Activated CD4-positive, alpha-beta T cell treated with anti-CD3 and anti-CD28 coated beads for 4 hours (primary cell): ENCODE measurements at regions not wholly inside any gene's neighbourhood (a gene's known extent, or its start where the extent isn't known, plus 50 kb on each side); places are given as distances from the start of the nearest gene placed in this dataset.

Experiments used
- DNase-seq, 2 donors: peaks; one replicate each; pipeline ENCODE4 v3.0.0-alpha.2; 2020

DNA sequence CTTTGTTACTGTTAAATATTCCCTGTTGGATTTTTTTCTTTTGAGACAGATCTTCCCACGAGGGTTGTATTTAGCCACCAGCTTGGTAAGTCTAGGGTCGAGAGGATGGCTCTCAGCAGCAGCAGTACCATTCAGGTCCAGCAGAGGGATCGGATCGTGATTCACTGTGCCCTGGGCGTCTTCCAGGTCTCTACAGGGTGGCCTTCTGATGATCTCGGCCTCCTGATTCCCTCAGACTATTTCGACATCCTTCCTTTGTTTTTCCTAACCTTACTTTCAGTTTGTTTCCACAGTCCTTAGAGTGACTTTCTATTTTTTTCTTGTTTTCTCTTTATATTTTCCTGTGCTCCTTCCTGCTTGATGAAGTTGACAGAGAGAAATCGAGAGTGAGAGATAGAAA is 1436.9 kb downstream of the UQCRFS1 start:
- DNase-seq, result no peak

DNA sequence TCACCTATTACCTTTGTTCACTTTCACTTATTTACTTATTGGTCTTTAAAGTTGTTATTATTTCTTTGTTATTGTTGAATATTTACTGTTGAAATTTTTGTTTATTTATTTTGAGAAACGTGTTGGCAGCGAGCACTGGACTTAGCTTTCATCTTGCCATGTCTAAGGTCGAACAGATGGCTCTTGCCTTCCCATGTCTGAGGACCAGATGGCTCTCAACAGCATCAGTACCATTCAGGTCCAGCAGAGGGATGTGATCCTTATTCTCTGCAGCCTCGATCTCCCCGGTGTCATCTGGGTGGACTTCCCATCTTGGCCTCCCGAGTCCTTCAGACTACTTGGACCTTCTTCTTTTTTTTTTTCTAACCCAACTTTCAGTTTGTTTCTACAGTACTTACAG is 1437.6 kb downstream of the UQCRFS1 start:
- DNase-seq, result no peak

DNA sequence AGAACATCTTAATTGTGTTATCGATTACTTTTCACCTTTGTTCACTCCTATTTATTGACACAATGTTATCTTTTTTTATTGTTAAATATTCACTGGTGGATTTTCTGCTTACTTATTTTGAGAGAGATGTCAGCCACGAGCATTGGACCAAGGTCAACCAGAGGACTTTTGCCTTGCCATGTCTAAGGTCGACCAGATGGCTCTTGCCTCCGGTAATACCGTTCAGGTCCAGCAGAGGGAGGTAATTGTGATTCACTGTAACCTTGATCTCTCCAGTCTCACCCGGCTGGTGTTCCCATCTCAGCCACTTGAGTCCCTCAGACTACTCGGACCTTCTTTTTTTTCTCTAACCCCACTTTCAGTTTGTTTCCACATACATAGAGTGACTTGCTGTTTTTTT is 1438.1 kb downstream of the UQCRFS1 start:
- DNase-seq, result no peak

DNA sequence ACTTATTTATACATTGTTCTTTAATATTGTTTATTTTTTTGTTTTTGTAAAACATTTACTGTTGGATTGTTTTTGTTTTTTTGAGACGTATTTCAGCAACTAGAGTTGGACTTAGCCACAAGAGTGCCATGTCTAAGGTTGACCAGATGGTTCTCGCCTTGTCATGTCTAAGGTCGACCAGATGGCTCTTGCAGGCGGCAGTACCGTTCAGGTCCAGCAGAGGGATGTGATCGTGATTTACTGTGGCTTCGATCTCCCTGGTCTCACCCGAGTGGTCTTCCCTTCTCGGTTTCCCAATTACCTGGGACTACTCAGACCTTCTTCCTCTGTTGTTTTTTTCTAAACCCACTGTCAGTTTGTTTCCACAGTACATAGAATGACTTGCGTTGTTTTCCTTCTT is 1438.6 kb downstream of the UQCRFS1 start:
- DNase-seq, result no peak

DNA sequence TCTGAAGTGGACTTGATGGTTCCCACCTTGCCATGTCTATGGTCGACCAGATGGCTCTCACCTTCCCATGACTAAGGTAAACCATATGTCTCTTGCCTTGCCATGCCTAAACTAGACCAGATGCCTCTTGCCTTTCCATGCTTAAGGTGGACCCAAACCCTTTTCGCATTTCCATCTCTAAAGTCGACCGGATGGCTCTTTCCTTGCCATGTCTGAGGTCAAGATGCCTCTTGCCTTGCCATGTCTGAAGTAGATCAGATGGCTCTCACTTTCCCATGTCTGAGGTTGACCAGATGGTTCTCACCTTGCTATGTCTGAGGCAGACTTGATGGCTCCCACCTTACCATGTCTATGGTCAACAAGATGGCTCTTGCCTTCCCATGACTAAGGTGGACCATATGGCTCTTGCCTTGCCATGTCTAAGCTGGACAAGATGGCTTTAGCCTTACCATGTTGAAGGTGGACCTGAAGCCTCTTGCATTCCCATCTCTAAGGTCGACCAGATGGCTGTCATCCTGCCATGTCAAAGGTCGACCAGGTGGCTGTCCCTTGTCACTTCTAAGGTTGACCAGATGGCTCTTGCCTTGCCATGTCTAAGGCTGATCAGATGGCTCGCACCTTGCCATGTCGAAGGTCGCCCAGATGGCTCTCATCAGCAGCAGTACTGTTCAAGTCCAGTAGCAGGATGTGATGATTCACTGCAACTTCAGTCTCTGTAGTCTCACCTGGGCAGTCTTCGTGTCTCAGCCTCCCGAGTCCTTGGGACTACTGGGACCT is 1439.4 kb downstream of the UQCRFS1 start:
- DNase-seq, result no peak

DNA sequence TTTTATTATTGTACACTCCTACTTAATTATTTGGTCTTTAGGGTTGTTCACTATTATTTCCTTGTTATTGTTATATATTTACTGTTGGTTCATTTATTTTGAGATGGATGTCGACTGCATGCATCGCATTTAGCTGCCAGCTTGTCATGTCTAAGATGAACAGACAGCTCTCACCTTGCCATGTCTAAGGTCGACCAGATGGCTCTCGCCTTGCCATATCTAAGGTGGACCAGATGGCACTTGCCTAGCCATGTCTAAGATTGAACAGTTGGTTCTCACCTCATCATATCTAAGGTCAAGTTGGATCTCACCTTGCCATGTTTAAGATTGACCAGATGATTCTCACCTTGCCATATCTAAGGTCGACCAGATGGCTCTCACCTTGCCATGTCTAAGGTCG is 1440.9 kb downstream of the UQCRFS1 start:
- DNase-seq, result no peak

DNA sequence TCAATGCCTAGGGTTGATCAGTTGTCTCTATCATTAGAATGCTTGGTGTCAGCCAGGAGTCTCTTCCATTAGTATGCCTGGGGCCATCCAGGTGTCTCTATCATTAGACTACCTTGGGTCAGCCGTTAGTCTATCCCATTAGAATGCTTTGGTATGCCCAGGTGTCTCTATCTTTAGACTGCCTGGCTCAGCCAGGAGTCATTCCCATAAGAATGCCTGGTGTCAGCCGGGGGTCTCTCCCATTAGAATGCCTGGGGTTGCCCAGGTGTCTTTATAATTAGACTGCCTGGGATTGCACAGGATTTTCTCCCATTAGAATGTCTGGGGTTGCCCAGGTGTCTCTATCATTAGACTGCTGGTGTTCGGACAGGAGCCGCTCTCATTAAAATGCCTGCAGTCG is 1442.9 kb downstream of the UQCRFS1 start:
- DNase-seq, result no peak

DNA sequence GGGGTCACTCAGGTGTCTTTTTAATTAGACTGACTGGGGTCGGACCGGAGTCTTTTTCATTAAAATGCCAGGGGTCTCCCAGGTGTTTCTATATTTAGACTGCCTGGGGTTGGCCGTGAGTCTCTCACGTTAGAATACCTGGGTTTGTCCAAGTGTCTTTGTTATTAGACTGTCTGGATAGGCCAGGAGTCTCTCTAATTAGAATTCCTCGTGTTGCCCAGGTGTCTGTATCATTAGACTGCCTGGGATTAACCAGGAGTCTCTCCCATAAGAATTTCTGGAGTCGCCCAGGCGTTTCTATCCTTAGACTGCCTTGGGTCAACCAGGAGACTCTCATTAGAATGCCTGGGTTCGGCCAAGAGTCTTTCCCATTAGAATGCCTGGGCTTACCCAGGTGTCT is 1445.7 kb downstream of the UQCRFS1 start:
- no peak for DNase-seq

DNA sequence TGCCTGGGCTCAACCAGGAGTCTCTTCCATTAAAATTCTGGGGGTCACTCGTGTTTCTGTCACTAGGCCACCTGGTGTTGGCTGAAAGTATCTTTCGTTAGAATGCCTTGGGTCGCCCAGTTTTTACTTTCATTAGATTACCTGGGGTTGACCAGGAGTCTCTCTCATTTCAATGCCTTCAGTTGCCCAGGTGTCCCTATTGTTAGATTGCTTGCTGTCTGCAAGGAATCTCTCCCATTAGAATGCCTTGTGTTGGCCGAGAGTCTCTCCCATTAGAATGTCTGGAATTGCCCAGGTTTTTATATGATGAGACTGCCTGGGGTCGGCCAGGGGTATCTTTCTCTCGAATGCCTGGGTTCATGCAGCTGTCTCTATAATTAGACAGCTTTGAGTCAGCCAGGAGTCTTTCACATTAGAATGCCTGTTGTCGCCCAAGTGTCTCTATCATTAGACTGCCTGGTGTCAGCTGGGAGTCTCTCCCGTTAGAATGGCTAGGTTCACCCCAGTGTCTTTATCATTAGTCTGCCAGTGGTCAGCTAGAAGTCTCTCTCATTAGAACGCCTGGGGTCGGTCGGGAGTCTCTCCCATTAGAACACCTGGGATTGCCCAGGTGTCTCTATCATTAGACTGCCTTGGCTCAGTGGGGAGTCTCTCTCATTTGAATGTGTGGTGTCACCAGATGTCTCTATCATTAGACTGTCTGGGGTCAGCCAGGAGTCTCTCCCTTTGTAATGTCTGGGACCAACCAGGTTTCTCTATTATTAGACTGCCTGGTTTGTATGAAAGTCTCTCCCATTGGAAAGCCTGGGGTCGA is 1446.8 kb downstream of the UQCRFS1 start:
- no peak for DNase-seq

DNA sequence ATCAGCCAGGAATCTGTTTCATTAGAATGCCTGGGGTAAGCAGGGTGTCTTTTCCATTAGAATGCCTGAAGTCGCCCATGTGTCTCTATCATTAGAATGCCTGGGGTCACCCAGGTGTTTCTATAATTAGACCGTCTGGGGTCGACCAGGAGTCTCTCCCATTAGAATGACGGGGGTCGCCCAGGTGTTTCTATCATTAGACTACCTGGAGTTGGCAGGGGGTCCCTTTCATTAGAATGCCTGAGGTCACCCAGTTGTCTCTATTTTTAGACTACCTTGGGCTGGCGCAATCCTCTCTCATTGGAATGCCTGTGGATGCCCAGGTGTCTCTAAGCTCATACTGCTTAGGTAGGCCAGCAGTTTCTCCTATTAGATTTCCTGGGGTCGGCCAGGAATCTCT is 1447.6 kb downstream of the UQCRFS1 start:
- no peak for DNase-seq

DNA sequence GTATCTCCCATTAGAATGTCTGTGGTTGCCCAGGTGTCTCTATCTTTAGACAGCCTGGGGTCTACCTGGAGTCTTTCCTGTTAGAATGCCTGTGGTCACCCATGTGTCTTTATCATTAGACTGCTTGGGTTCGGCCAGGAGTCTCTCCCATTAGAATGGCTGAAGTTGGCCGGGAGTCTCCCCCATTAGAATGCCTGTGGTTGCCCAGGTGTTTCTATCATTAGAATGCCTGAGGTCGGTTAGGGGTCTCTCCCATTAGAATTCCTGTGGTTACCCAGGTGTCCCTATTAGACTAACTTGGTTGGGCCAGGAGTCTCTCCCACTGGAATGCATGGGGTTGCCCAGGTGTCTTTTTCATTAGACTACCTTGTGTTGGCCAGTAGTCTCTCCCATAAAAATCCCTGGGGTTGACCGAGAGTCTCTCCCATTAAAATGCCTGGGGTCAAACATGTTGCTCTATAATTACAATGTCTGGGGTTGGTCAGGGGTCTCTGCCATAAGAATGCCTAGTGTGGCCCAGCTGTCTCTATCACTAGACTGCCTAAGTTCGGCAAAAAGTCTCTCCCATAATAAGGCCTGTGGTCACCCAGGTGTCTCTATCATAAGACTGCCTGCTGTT is 1448.7 kb downstream of the UQCRFS1 start:
- no peak for DNase-seq

DNA sequence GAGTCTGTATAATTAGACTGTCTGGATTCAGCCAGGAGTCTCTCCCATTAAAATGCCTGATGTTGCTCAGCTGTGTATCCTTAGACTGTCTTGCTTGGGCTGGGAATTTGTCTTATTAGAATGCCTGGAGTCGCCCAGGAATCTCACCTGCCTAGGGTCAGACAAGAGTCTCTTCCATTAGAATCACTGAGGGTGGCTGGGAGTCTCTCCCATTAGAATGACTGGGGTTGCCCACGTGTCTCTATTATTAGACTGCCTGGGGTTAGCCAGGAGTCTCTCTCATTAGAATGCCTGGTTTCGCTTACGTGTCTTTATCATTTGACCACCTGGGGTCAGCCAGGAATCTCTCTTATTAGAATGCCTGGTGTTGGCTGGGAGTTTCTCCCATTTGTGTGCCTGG is 1450.0 kb downstream of the UQCRFS1 start:
- no peak for DNase-seq

DNA sequence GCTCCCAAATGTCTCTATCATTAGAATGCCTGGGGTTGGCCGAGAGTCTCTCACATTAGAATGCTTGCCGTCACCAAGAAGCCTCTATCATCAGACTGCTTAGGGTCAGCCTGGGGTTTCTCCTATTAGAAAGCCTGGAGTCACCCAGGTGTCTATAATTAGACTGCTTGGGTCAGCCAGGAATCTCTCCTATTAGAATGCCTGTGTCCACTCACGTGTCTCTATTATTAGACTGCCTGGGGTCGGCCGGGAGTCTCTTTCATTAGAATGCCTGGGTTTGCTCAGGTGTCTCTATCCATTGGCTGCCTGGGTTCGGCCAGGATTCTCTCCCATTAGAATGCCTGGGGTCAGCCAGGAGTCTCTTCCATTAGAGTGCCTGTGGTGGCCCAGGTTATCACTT is 1453.1 kb downstream of the UQCRFS1 start:
- DNase-seq, result no peak

DNA sequence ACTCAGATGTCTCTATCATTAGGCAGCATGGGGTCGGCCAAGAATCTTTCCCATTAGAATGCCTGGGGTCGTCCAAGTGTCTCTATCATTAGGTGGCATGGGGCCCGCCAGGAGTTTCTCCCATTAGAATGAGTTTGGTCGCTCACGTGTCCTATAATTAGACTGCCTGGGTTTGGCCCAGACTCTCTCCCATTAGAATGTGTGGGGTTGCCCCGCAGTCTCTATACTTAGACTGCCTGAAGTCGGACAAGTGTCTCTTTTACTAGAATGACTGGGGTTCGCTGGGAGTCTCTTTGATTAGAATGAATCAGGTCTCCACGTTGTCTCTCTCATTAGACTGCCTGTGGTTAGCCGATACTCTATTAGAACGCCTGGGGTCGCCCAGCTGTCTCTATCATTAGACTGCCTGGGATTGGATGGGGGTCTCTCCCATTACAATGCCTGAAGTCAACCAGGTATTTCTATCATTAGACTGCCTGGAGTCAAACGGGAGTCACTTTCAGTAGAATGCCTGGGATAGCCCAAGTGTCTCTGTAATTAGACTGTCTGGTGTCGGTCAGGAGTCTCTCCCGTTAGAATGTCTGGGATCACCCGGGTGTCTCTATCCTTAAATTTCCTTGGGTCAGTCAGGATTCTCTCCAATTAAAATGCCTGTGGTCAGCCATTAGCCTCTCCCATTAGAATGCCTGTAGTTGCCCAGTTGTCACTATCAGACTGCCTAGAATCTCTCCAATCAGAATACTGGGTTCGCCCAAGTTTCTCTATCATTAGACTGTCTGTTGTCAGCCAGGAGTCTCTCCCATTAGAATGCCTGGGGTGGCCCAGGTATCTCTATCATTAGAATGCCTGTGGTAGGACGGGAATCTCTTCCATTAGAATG is 1454.1 kb downstream of the UQCRFS1 start:
- DNase-seq, result no peak

DNA sequence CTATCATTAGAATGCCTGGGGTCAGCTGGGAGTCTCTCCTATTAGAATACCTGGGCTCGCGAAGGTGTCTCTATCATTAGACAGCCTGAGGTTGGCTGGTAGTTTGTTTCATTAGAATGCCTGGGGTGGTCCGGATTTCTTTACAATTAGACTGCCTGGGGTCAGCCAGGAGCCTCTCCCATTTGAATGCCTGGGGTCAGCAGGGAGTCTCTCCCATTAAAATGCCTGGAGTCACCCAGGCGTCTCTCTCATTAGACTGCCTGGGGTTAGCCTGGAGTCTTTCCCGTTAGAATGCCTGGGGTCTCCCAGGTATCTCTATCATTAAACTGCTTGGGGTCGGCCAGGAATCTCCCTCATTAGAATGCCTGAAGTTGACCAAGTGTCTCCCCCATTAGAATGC is 1458.3 kb downstream of the UQCRFS1 start:
- DNase-seq, result no peak

DNA sequence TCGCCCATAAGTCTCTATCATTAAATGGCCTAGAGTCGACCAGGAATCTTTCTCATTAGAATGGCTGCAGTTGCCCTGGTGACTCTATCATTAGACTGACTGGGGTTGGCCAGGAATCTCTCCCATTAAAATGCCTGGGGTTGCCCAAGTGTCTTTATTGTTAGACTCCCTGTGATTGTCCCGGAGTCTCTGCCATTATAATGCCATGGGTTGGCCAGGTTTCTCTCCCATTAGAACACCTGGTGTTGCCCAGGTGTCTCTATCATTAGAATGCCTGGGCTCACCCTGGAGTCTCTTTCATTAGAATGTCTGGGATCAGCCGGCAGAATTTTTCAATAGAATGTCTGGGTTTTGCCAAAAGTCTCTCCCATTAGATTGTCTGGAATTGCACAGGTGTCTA is 1459.3 kb downstream of the UQCRFS1 start:
- no peak for DNase-seq

DNA sequence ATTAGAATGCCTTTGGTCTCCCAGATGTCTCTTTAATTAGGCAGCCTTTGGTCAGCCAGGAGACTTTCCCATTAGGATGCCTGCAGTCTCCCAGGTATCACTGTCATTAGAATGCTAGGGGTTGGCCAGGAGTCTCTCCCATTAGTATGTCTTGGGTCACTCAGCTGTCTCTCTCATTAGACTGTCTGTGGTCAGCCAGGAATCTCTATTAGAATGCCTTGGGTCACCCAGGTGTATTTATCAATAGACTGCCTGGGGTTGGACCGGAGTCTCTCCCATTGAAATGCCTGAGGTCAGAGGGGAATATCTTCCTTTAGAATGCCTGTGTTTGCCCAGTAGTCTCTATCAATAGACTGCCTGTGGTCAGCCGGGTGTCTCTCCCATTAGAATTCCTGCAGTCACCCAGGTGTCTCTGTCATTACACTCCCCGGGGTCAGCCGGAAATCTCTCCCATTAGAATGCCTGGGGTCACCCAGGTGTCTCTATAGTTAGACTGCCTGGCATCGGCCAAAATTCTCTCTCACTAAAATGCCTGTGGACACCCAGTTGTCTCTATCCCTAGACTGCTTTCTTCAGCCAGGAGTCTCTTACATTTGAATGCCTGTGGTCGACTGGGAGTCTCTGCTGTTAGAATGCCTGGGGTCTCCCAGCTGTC is 1460.3 kb downstream of the UQCRFS1 start:
- no peak for DNase-seq

DNA sequence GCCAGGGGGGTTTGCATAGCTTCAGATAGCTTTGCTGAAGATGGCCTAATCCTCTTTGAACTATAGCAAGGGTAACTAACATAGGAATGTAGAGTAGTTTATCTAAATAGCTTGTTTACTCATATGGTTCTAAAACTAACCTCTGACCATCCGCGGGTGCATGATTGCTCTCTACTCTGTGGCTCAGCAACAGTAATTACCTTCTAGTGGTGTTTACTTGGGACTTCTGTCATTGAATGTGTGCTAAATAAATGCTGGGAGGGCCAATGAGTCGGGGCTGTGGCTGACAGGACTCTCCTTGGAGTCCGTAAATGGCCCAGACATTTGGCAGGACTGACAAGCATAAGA is 1461.9 kb downstream of the UQCRFS1 start:
- no peak for DNase-seq

DNA sequence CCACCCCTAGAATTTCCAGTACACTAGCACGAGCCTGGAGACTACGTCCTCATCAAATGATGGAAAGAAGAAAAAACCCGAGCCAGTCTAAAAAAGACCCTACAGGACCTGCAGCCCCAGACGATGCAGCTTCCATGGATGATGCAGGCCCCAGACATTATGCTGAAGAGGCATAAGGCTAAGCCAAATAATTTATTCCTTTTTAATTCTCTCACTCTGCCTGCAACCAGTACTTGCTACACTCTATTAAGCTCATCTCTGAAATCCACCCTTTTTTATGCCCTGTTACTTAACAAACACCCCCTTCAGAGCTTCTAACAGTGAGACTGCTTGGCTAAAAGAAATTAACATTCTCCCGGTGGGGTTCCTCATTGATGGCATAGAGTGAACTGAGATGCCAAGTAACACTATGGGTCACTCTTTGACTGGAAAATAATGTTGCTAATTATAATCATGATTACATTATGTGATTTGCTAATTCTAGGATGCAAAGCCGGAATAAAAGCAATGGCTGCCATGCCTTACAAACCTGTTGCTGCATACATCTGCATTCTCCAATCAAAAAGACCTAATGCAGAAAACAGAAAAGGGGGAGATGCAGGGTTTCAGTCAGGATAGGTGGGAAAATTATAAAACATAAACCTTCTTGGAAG is 1462.4 kb downstream of the UQCRFS1 start:
- no peak for DNase-seq

DNA sequence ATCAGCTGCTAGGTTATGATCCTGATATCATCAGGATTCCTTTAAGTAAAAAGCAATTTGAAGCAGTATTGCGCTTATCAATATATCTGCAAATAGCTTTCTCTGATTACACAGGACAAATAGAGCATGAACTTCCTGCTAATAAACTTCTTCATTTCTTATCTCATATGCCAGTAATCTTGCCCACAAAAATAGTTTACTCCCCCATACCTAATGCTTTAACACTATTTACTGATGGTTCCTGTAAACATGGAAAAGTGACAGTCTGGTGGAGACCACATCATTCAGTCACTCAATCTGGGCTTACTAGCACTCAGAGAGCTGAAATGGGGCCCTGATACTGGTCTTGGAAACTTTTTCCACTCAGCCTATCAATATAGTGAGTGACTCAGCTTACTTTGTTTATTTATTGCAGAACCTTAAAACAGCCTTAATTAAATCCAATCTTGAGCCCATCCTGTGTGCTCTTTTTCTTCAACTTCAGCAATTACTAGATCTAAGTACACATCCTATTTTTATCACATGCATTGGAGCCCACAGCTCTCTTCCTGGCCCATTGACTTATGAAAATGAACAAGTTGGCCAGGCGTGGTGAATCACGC is 1464.3 kb downstream of the UQCRFS1 start:
- DNase-seq, result no peak

DNA sequence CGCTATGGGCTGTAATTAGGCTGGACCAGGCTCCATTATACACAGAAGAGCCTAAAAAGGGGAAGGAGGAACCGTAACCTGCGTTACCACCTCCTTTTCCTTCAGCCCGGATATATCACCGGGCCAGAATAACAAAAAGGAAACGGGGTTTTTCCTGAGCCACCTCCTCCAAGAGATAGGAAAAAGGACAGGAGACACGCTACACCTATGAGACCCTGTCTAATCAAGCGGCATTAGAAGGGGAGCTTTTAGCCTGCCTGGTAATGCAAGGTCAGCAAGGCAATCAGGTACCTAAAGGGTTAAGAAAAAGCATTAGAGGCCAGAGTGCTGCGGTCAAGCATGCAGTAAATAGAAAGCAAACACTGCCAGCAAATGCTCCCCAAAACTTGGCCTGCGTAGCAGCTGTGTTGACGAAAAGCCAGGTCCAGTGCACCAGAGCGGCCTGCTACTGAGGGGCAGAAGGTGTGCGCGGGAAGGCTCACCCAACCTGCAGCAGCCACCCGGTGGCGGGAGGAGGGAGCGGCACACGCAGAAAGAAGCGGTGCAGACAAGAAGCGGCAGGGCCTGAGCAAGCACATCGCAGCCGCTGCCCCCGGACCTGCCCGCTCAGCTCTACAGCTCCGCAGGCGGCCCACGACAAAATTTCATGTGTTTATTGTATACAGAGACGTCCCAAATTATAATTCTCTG is 1466.1 kb downstream of the UQCRFS1 start:
- DNase-seq, result no peak
